Keratinocyte (primary cell): ENCODE measurements at regions not wholly inside any gene's neighbourhood (a gene's known extent, or its start where the extent isn't known, plus 50 kb on each side); places are given as distances from the start of the nearest gene placed in this dataset.

ENCODE experiments used
- DNase-seq: peaks from one replicate; pipeline ENCODE4 v3.0.0-alpha.2; 2011; ENCODE audit warnings: low read depth, missing footprints, low spot score
- FAIRE-seq: peaks from 2 replicates; lab custom pipeline; 2011; peaks lifted over from hg19 to GRCh38; lab: Jason Lieb, UNC
- H2AFZ ChIP-seq: 2 replicates; pipeline ENCODE4 v1.6.0; 2012; ENCODE audit warnings: low read length, control low read depth, inconsistent platforms; ENCODE audit not compliant: control insufficient read depth
- H3K27ac ChIP-seq: 2 replicates; pipeline ENCODE4 v1.5.1; 2011; ENCODE audit warnings: low read length; ENCODE audit not compliant: control insufficient read depth, insufficient read depth
- H3K27me3 ChIP-seq: 3 replicates; pipeline ENCODE4 v1.6.0; 2011; ENCODE audit warnings: low read length; ENCODE audit not compliant: control insufficient read depth, insufficient read depth; ENCODE audit errors: extremely low read depth
- H3K36me3 ChIP-seq, 2 experiments: 2 replicates in 1 of 2; 3 replicates in 1 of 2; pipeline ENCODE4 v1.5.1; 2011; ENCODE audit warnings: low read length in 2 of 2, mild to moderate bottlenecking in 1 of 2; ENCODE audit not compliant: control insufficient read depth in 2 of 2, insufficient read depth in 2 of 2; ENCODE audit errors: extremely low read depth in 1 of 2
- H3K4me1 ChIP-seq: 3 replicates; pipeline ENCODE4 v1.5.1; 2011; ENCODE audit warnings: low read length; ENCODE audit not compliant: control insufficient read depth, insufficient read depth; ENCODE audit errors: extremely low read depth
- H3K4me2 ChIP-seq: 3 replicates; pipeline ENCODE4 v1.6.0; 2011; ENCODE audit warnings: low read depth, low read length; ENCODE audit not compliant: control insufficient read depth, insufficient read depth; ENCODE audit errors: extremely low read depth
- H3K4me3 ChIP-seq, 3 experiments: fragments of 200-600 bp in 1 of 3; sonication (generic) in 1 of 3; 2 replicates in 2 of 3; 3 replicates in 1 of 3; pipeline ENCODE4 v1.5.1; 2011 to 2016; ENCODE audit warnings: low read length in 3 of 3, mild to moderate bottlenecking in 3 of 3, control low read depth in 2 of 3, inconsistent platforms in 1 of 3, low read depth in 1 of 3, mixed read lengths in 1 of 3, mixed run types in 1 of 3, moderate library complexity in 1 of 3; ENCODE audit not compliant: control insufficient read depth in 2 of 3, insufficient read depth in 2 of 3; ENCODE audit errors: extremely low read depth in 1 of 3
- H3K79me2 ChIP-seq: 2 replicates; pipeline ENCODE4 v1.6.0; 2012; ENCODE audit warnings: low read length; ENCODE audit not compliant: control insufficient read depth, insufficient read depth
- H3K9ac ChIP-seq: 3 replicates; pipeline ENCODE4 v1.6.0; 2011; ENCODE audit warnings: low read length; ENCODE audit not compliant: control insufficient read depth, insufficient read depth; ENCODE audit errors: extremely low read depth
- H3K9me1 ChIP-seq: 3 replicates; pipeline ENCODE4 v1.6.0; 2011; ENCODE audit warnings: low read length; ENCODE audit not compliant: control insufficient read depth, insufficient read depth; ENCODE audit errors: extremely low read depth
- H3K9me3 ChIP-seq: 2 replicates; pipeline ENCODE4 v1.5.1; 2012; ENCODE audit warnings: low read depth, low read length; ENCODE audit not compliant: control insufficient read depth
- H4K20me1 ChIP-seq: 3 replicates; pipeline ENCODE4 v1.6.0; 2011; ENCODE audit warnings: low read length; ENCODE audit not compliant: control insufficient read depth, insufficient read depth; ENCODE audit errors: extremely low read depth
- EZH2 ChIP-seq: IDR thresholded peaks from one replicate; pipeline ENCODE4 v1.6.1; 2012; ENCODE audit warnings: inconsistent platforms, mild to moderate bottlenecking, low read length, moderate library complexity
- dilution Hi-C: fragments of 300-500 bp; cut with MboI; formaldehyde crosslinking; loops from one replicate; pipeline ENCODE4 v1.7.0; 2020; ENCODE audit warnings: low sequenced_read_pairs; ENCODE audit not compliant: extremely low pct_ligation_motif_present
- TF ChIP-seq, protein P1 (sequence below), 3 experiments: IDR thresholded peaks in 1 of 3; conservative IDR thresholded peaks in 1 of 3; optimal IDR thresholded peaks in 1 of 3; 2 replicates in 2 of 3; 3 replicates in 1 of 3; pipeline versions ENCODE3 to v1.5.1; 2011; ENCODE audit warnings: low read length in 3 of 3, mild to moderate bottlenecking in 3 of 3, moderate library complexity in 2 of 3, control low read depth in 1 of 3, inconsistent platforms in 1 of 3; ENCODE audit not compliant: insufficient read depth in 2 of 3; ENCODE audit errors: extremely low read depth in 1 of 3

DNA sequence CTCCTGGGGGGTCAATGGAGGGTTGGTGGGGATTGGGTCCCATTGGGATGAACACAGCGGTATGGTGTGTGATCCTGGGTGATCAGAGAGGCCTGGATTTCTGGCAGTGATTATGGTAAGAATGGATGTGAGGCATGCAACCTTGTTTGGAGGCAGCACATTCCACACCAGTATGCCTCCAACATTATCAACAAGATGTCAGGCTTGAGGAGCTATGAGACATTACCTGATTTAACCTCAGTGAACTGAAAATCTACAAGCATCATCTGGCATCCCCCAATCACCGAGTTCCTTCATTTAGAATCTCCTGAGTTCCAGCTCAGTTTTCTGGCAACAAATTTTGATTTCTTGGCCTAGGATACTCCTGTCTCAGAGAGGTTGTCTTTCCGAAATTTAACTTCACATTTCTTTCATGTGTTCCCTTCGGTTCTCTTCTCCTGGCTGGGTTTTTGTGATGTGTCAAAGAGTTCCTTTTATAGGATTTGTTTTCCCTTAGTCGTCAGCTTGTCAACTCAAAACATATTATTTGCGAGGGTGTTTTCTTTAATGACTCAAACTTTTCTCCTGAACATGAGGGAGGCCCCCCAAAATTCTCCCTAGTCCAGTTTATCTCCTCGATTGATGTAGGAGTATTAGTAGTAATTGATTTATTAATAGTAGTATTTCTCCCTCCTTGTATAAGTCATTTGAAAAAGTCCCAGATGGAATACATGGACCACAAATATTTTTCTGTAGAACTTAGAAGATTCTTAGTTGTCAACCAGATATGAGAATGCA, 56.0 kb upstream of the FLT1 start:
- H3K4me3 ChIP-seq, result no peak overlapping the region
- H3K27me3 ChIP-seq, result no peaks in the 10 kb centered on the region
- H3K9me3 ChIP-seq, result no peaks in the 10 kb centered on the region
- DNase-seq (no peak), FAIRE-seq (no peak)
- H3K79me2 ChIP-seq, result no peaks in the 10 kb centered on the region
- no peaks in the 10 kb centered on the region for H3K4me1 ChIP-seq
- H3K27ac ChIP-seq, result no peak overlapping the region
- dilution Hi-C loops, result no loop called here
- no peaks in the 10 kb centered on the region for H4K20me1 ChIP-seq
- H2AFZ ChIP-seq, result no peak overlapping the region
- H3K9me1 ChIP-seq, result no peaks in the 10 kb centered on the region
- H3K4me2 ChIP-seq, result no peak overlapping the region
- no peaks in the 10 kb centered on the region for H3K36me3 ChIP-seq
- TF ChIP-seq, protein P1, sequence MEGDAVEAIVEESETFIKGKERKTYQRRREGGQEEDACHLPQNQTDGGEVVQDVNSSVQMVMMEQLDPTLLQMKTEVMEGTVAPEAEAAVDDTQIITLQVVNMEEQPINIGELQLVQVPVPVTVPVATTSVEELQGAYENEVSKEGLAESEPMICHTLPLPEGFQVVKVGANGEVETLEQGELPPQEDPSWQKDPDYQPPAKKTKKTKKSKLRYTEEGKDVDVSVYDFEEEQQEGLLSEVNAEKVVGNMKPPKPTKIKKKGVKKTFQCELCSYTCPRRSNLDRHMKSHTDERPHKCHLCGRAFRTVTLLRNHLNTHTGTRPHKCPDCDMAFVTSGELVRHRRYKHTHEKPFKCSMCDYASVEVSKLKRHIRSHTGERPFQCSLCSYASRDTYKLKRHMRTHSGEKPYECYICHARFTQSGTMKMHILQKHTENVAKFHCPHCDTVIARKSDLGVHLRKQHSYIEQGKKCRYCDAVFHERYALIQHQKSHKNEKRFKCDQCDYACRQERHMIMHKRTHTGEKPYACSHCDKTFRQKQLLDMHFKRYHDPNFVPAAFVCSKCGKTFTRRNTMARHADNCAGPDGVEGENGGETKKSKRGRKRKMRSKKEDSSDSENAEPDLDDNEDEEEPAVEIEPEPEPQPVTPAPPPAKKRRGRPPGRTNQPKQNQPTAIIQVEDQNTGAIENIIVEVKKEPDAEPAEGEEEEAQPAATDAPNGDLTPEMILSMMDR (optimal IDR thresholded peaks at IDR 0.05 in 1 of 3, IDR thresholded peaks at IDR 0.05 in 1 of 3, conservative IDR thresholded peaks at IDR 0.05 in 1 of 3; ENCODE audit: extremely low read depth in 1 of 3, insufficient read depth in 2 of 3, low read length in 3 of 3), result no peak
- no peak for TF ChIP-seq EZH2
- no peak overlapping the region for H3K9ac ChIP-seq

DNA sequence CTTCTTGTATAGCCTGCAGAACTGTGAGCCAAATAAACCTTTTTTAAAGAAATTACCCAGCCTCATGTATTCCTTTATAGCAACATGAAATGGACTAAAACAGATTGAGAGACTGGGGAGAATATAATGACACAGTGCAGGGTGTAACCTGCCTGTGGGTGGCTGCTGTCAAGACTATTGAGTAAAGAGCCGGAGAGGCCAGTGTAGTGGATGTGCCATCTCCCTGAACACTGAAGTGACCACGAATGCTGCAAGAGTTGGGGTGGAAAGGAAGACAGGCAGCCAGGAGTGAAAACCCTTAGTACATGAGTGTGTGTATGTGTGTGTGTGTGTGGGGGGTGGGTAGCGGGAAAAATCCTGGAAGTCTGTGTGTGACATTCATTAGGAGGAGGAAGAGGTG, 55.2 kb upstream of the FLT1 start:
- no peak for FAIRE-seq
- H3K27me3 ChIP-seq, result no peaks in the 10 kb centered on the region

More for the DNA sequence above, 55.2 kb upstream of the FLT1 start:
- no peaks in the 10 kb centered on the region for H3K79me2 ChIP-seq
- no peaks in the 10 kb centered on the region for H3K9me1 ChIP-seq
- no peak overlapping the region for H2AFZ ChIP-seq
- H3K36me3 ChIP-seq, result no peaks in the 10 kb centered on the region
- dilution Hi-C loops, result no loop called here
- TF ChIP-seq EZH2, result no peak
- TF ChIP-seq, protein P1 (optimal IDR thresholded peaks at IDR 0.05 in 1 of 3, IDR thresholded peaks at IDR 0.05 in 1 of 3, conservative IDR thresholded peaks at IDR 0.05 in 1 of 3; ENCODE audit: extremely low read depth in 1 of 3, insufficient read depth in 2 of 3, low read length in 3 of 3), result no peak
- no peak overlapping the region for H3K4me2 ChIP-seq
- no peaks in the 10 kb centered on the region for H3K4me1 ChIP-seq
- no peaks in the 10 kb centered on the region for H4K20me1 ChIP-seq
- H3K9me3 ChIP-seq, result no peaks in the 10 kb centered on the region
- no peak overlapping the region for H3K4me3 ChIP-seq
- DNase-seq, result no peak
- no peak overlapping the region for H3K27ac ChIP-seq
- H3K9ac ChIP-seq, result no peak overlapping the region
